ENCODE measurements at regions not wholly inside any gene's neighbourhood (a gene's known extent, or its start where the extent isn't known, plus 50 kb on each side); places are given as distances from the start of the nearest gene placed in this dataset.
A peak's percentile ranks its signal among the peaks of the same experiment; 100 is the strongest.

DNA sequence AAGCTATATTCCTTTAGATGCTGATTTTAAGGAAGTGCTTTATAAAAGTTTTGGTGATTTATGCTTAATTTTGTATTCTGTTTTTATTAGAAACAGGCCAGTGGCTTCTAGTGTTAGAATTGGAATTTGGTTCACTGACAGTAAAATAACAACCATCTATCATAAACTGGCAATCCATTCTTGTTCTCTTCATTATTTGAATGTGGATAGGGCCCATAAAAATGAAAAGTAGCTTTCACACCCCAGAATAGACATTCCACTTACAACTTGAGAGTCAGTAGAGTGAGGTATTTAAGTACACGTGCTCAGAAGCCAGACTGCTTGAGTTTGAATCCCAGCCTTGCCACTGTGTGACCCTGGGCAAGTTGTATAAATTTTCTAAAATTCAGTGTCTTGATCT, 232.4 kb upstream of the CTSO start:
- TF ChIP-seq, protein P1, sequence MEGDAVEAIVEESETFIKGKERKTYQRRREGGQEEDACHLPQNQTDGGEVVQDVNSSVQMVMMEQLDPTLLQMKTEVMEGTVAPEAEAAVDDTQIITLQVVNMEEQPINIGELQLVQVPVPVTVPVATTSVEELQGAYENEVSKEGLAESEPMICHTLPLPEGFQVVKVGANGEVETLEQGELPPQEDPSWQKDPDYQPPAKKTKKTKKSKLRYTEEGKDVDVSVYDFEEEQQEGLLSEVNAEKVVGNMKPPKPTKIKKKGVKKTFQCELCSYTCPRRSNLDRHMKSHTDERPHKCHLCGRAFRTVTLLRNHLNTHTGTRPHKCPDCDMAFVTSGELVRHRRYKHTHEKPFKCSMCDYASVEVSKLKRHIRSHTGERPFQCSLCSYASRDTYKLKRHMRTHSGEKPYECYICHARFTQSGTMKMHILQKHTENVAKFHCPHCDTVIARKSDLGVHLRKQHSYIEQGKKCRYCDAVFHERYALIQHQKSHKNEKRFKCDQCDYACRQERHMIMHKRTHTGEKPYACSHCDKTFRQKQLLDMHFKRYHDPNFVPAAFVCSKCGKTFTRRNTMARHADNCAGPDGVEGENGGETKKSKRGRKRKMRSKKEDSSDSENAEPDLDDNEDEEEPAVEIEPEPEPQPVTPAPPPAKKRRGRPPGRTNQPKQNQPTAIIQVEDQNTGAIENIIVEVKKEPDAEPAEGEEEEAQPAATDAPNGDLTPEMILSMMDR (IDR thresholded peaks at IDR 0.05) = no peak
- no peak for FAIRE-seq
- no peak for DNase-seq
- Histone ChIP-seq H3K27ac (no peak overlapping the region), H3K4me3 (no peak overlapping the region), H3K36me3 (no peaks in the 10 kb centered on the region), H3K4me1 (no peaks in the 10 kb centered on the region), H3K9me3 (no peaks in the 10 kb centered on the region), H3K27me3 (no peaks in the 10 kb centered on the region)
- WGBS, 2 donors = 69 to 76% methylated on average over 1 of the region's 1 CpG
- ATAC-seq = no peak
- intact Hi-C loops (cut with DNase I) = no loop called here

DNA sequence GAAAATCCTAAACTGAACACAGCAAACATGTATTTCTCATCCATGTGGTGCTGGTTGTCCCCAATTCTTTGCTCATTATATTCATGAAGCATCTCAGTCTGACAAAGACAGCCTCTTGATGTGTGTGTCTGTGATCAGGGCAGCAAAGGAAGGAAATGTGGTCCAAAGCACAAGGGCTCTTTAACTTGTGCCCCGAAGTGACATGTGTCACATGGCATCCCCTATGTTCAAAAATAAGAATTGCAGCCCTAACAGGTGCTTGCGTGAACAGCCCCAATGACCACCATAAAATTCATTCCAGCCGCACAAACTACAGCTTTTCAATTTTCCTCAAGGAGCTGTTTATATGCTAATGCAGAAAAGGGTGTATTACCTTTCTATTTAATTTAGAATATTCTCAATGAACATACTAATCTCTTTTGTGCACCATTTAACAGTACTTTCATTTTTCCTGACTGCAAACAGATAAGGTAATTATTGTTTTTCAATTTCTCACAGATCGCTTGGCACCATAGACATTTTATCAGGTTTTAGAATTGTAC, 231.9 kb upstream of the CTSO start:
- no peak overlapping the region for H3K4me3 ChIP-seq
- intact Hi-C loops (cut with DNase I) = no loop called here
- no peak for ATAC-seq
- TF ChIP-seq, protein P1 (IDR thresholded peaks at IDR 0.05) = no peak
- WGBS, 2 donors = 77 to 89% methylated on average over 4 of the region's 4 CpGs
- H3K27me3 ChIP-seq = no peaks in the 10 kb centered on the region
- no peaks in the 10 kb centered on the region for H3K9me3 ChIP-seq
- no peak overlapping the region for H3K27ac ChIP-seq
- DNase-seq = no peak
- no peak for FAIRE-seq
- no peaks in the 10 kb centered on the region for H3K4me1 ChIP-seq
- no peaks in the 10 kb centered on the region for H3K36me3 ChIP-seq

DNA sequence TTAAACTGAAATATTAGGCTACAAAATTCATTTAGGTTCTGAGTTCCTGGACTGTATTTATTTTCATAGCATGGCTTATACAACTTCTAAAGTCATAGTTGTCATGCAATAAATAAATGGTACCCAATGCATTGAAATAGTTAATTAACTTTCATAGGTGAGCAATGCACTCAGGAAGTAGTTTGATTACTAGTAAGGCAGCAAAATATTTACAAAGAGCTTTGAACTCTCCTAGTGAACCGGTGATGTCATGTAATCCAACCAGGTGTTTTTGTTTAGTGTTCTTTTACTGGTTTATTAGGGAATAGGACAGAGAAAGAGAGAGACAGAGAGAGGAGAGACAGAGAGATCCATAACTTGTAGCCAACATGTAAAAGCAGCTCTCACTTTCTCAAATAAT, 228.6 kb upstream of the CTSO start:
- no peak for DNase-seq
- Histone ChIP-seq H3K9me3 (no peaks in the 10 kb centered on the region), H3K4me3 (no peak overlapping the region), H3K36me3 (no peaks in the 10 kb centered on the region), H3K27me3 (no peaks in the 10 kb centered on the region), H3K27ac (no peak overlapping the region), H3K4me1 (no peaks in the 10 kb centered on the region)
- TF ChIP-seq, protein P1 (IDR thresholded peaks at IDR 0.05) = no peak
- no peak for FAIRE-seq
- peak in 3 of 4 donors; percentile 43 to 60 (median 59) for ATAC-seq
- WGBS, 2 donors = 5 to 13% methylated on average over 1 of the region's 1 CpG
- intact Hi-C loops (cut with DNase I) = no loop called here

GRCh38 chr4:156177941-156178340, 224.3 kb upstream of the CTSO start:
- no peaks in the 10 kb centered on the region for H3K4me1 ChIP-seq
- no peaks in the 10 kb centered on the region for H3K27me3 ChIP-seq
- no peaks in the 10 kb centered on the region for H3K36me3 ChIP-seq
- TF ChIP-seq, protein P1 (IDR thresholded peaks at IDR 0.05) = no peak
- no peak for DNase-seq
- no peaks in the 10 kb centered on the region for H3K9me3 ChIP-seq
- WGBS, 2 donors = 89% methylated on average over 3 of the region's 3 CpGs
- no peak overlapping the region for H3K4me3 ChIP-seq
- no peak for ATAC-seq
- no peak overlapping the region for H3K27ac ChIP-seq
- intact Hi-C loops (cut with DNase I) = no loop called here
- no peak for FAIRE-seq

DNA sequence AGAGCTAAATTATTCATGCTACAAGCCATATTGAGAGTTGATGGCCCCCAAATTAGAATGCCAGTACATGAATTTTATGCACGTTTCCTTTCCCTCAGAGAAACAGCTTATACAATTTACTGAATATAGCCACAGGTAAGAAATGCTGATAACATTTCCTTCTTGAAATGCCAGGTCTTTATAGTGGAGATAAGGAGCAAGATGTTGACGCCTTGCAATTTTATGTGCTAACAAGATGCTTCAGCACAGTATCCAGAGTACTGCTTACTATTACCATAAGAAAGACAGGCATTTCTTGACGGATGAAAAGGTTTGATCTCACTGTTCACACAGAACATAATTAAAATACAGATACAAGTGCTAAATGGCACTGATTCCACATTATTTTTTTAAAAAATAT, 223.2 kb upstream of the CTSO start:
- Histone ChIP-seq H3K27me3 (no peaks in the 10 kb centered on the region), H3K9me3 (no peaks in the 10 kb centered on the region), H3K27ac (no peak overlapping the region), H3K4me3 (no peak overlapping the region), H3K4me1 (no peaks in the 10 kb centered on the region), H3K36me3 (no peaks in the 10 kb centered on the region)
- DNase-seq (no peak), ATAC-seq (no peak), FAIRE-seq (no peak)
- WGBS, 2 donors = 66 to 74% methylated on average over 3 of the region's 3 CpGs
- intact Hi-C loops (cut with DNase I) = no loop called here
- TF ChIP-seq, protein P1 (IDR thresholded peaks at IDR 0.05) = no peak
